ENCODE measurements at regions not wholly inside any gene's neighbourhood (a gene's known extent, or its start where the extent isn't known, plus 50 kb on each side); places are given as distances from the start of the nearest gene placed in this dataset.

DNA sequence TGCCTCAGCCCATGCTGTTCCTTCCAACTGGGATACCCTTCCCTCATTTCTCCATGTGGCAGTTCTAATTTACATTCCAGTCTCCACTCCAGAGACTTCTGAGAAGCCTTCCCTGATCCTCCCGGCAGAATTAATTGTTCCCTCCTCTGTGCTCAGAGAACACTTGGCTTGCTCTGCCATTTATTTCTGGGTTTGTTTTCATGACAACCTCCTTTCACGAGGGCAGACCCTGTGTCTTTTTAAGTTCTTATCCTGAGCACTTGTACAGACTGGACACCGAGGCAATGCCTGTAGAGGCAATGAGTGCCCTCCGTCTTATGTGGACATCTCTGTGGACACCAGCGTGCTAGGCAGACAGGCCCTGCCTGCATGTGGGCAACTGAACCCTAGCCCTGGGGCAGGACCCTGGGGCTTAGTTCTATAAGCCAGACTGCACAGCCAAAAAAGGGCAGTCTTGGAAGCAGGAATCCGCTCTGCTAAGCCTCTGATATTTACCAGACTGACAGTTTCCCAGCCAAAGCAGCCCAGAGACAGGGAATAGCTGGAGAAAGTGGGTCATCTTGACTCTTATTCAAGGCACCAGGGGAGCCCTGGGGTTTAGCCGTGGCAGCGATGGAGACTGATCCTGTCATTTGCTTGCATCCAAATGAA, 474.0 kb downstream of the RPS24 start:
- H3K9me3 ChIP-seq (ENCODE audit: control insufficient read depth, insufficient read depth, low read depth, low read length) = no peaks in the 10 kb centered on the region
- peaks cover 3% of the 10 kb centered on the region for H3K27me3 ChIP-seq (ENCODE audit: control insufficient read depth, insufficient read depth, low read length)
- no peak overlapping the region for H3K9ac ChIP-seq (ENCODE audit: insufficient read depth, low read length)
- DNase-seq (ENCODE audit: low read depth in 2 of 2) = no peak
- no peak overlapping the region for H3K4me3 ChIP-seq (replicated peaks in 1 of 4; ENCODE audit: control extremely low read depth in 1 of 4, insufficient read depth in 1 of 4, low read depth in 3 of 4, low read length in 4 of 4)
- no peaks in the 10 kb centered on the region for H3K79me2 ChIP-seq (ENCODE audit: control insufficient read depth, insufficient read depth, low read length)
- H3K36me3 ChIP-seq (ENCODE audit: control insufficient read depth, insufficient read depth, low read length) = no peaks in the 10 kb centered on the region
- H3K4me1 ChIP-seq (ENCODE audit: control insufficient read depth, extremely low read depth, insufficient read depth, low read length) = no peaks in the 10 kb centered on the region
- no peak overlapping the region for H2AFZ ChIP-seq (ENCODE audit: low read length)
- H3K4me2 ChIP-seq (ENCODE audit: extremely low read depth, insufficient read depth, low read length) = no peak overlapping the region
- TF ChIP-seq CTCF (conservative IDR thresholded peaks at IDR 0.05 in 1 of 2, IDR thresholded peaks at IDR 0.05 in 1 of 2; ENCODE audit: low read depth in 1 of 2, low read length in 2 of 2) = no peak
- no peak for TF ChIP-seq EZH2 (IDR thresholded peaks at IDR 0.05; ENCODE audit: low read length, missing control alignments)
- H3K27ac ChIP-seq (ENCODE audit: insufficient read depth, low read length) = no peak overlapping the region
- H4K20me1 ChIP-seq (ENCODE audit: control insufficient read depth, extremely low read depth, insufficient read depth, low read length) = no peaks in the 10 kb centered on the region

DNA sequence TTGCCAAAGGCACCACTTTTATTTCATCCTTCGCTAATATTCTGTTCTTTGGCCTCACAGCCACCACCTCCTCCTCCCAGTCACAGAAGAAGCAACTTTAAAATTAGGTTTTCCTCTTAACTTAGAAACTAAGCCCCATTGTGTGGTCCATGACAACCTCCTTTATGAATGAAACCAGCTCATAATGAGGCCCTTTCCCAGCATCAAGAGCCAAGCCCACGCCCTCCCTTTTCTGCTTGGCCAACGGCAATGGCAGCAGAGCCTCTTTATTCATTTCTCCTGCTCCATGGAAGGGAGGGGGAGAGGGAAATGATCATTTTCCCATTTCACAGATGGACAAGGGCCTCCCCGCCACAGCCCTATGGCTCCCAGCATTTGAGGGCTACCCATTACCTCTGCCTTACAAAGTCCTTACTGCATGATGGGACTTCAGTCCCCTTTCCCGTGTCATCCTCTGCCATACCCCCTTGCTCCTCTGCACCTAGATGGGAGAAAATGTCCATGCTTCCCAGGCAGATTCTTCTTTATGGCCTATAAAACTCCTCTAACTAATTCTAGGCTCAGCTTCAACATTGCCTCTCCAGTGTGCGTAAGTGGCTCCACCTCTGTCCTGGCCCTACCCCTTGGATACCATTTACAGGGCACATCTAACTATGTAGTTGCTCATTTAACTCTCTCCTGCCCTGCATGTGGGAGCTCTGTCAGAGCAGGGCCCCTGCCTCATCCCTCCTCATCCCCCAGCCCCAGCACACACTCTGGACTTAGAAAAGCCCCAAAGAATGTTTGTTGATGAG, 475.5 kb downstream of the RPS24 start:
- H3K4me2 ChIP-seq (ENCODE audit: extremely low read depth, insufficient read depth, low read length) = no peak overlapping the region
- H3K4me3 ChIP-seq (replicated peaks in 1 of 4; ENCODE audit: control extremely low read depth in 1 of 4, insufficient read depth in 1 of 4, low read depth in 3 of 4, low read length in 4 of 4) = no peak overlapping the region
- no peaks in the 10 kb centered on the region for H3K9me3 ChIP-seq (ENCODE audit: control insufficient read depth, insufficient read depth, low read depth, low read length)
- H4K20me1 ChIP-seq (ENCODE audit: control insufficient read depth, extremely low read depth, insufficient read depth, low read length) = no peaks in the 10 kb centered on the region
- no peak for TF ChIP-seq CTCF (conservative IDR thresholded peaks at IDR 0.05 in 1 of 2, IDR thresholded peaks at IDR 0.05 in 1 of 2; ENCODE audit: low read depth in 1 of 2, low read length in 2 of 2)
- TF ChIP-seq EZH2 (IDR thresholded peaks at IDR 0.05; ENCODE audit: low read length, missing control alignments) = no peak
- DNase-seq (ENCODE audit: low read depth in 2 of 2) = no peak
- no peak overlapping the region for H2AFZ ChIP-seq (ENCODE audit: low read length)
- H3K36me3 ChIP-seq (ENCODE audit: control insufficient read depth, insufficient read depth, low read length) = no peaks in the 10 kb centered on the region
- H3K27me3 ChIP-seq (ENCODE audit: control insufficient read depth, insufficient read depth, low read length) = peaks cover 3% of the 10 kb centered on the region
- H3K79me2 ChIP-seq (ENCODE audit: control insufficient read depth, insufficient read depth, low read length) = no peaks in the 10 kb centered on the region
- no peak overlapping the region for H3K9ac ChIP-seq (ENCODE audit: insufficient read depth, low read length)
- no peaks in the 10 kb centered on the region for H3K4me1 ChIP-seq (ENCODE audit: control insufficient read depth, extremely low read depth, insufficient read depth, low read length)
- no peak overlapping the region for H3K27ac ChIP-seq (ENCODE audit: insufficient read depth, low read length)

GRCh38 chr10:78510566-78511323, 477.1 kb downstream of the RPS24 start:
- H3K27ac ChIP-seq (ENCODE audit: insufficient read depth, low read length) = no peak overlapping the region

More at GRCh38 chr10:78510566-78511323, 477.1 kb downstream of the RPS24 start:
- peak in 1 of 2 donors; percentile 26 for DNase-seq (ENCODE audit: low read depth in 2 of 2)
- Histone ChIP-seq H3K27me3 (ENCODE audit: control insufficient read depth, insufficient read depth, low read length) (peaks cover 3% of the 10 kb centered on the region), H3K4me3 (replicated peaks in 1 of 4; ENCODE audit: control extremely low read depth in 1 of 4, insufficient read depth in 1 of 4, low read depth in 3 of 4, low read length in 4 of 4) (no peak overlapping the region), H3K79me2 (ENCODE audit: control insufficient read depth, insufficient read depth, low read length) (no peaks in the 10 kb centered on the region), H3K36me3 (ENCODE audit: control insufficient read depth, insufficient read depth, low read length) (no peaks in the 10 kb centered on the region), H4K20me1 (ENCODE audit: control insufficient read depth, extremely low read depth, insufficient read depth, low read length) (no peaks in the 10 kb centered on the region), H3K4me2 (ENCODE audit: extremely low read depth, insufficient read depth, low read length) (no peak overlapping the region), H3K9ac (ENCODE audit: insufficient read depth, low read length) (no peak overlapping the region), H3K9me3 (ENCODE audit: control insufficient read depth, insufficient read depth, low read depth, low read length) (no peaks in the 10 kb centered on the region), H3K4me1 (ENCODE audit: control insufficient read depth, extremely low read depth, insufficient read depth, low read length) (no peaks in the 10 kb centered on the region), H2AFZ (ENCODE audit: low read length) (no peak overlapping the region)
- TF ChIP-seq CTCF (conservative IDR thresholded peaks at IDR 0.05 in 1 of 2, IDR thresholded peaks at IDR 0.05 in 1 of 2; ENCODE audit: low read depth in 1 of 2, low read length in 2 of 2) (no peak), EZH2 (IDR thresholded peaks at IDR 0.05; ENCODE audit: low read length, missing control alignments) (no peak)
